Epidermal melanocyte (primary cell): ENCODE measurements at regions not wholly inside any gene's neighbourhood (a gene's known extent, or its start where the extent isn't known, plus 50 kb on each side); places are given as distances from the start of the nearest gene placed in this dataset.
"Not testable (repeated sequence)": the region's sequence is repeated elsewhere in the genome, so short reads cannot be mapped to it uniquely, and the experiment has no call there.

Experiments used
- DNase-seq: peaks from one replicate; pipeline ENCODE4 v3.0.0; 2011; ENCODE audit warnings: low spot score; ENCODE audit not compliant: insufficient read length

DNA sequence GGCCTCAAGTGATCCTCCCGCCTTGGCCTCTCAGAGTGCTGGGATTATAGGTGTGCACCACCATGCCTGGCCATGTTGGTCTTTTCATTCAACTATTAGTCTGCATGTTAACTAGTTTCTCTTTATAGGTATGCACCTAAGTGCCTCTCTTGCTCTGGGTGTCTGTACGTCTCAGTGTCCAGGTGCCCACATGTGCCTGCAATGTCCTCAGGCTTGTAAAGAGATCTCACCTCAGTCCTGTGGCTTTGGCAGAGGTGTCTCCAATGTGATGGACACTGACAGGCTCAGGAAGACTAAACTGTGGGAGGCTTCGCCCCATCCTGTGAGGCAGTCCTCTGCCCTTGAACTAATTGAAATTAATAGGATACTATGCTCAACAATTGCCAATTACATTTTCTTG is 526.3 kb downstream of the PTPRU start:
- DNase-seq: no peak

DNA sequence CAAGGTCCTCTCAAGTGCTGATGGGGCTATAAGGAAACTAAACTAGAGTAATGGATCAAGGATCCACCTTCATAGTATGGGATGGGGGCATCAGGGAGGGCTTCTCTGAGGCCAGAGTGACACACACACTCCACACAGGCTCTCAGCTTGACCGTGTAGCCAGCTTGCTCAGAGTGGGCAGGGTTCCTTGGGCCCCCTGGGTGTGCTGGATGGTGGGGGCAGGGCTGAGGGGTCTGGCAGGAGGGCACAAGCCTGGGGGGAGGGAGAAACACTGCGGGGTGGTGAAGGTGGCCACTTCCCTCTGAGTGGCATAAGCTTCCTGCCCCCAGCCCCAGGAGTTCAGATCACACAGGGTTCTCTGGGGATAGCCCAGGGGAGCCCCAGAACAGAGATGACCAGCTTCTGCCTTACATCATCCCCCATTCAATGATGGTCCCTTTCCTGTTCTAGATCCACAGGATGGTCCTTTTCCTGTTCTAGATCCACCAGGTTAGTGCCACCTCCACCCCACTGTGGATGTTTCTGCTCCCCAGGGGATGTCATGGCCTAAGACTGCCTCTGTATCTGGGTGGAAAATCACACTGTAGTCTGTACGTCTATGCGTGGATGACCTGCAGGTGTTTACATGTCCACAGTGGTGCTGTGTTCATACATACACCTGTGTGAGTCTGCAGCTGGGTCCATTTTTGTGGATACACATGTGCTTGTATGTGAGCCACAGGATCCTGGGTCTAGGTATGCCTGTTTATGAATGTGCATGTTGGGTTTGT is 525.0 kb downstream of the PTPRU start:
- no peak for DNase-seq

DNA sequence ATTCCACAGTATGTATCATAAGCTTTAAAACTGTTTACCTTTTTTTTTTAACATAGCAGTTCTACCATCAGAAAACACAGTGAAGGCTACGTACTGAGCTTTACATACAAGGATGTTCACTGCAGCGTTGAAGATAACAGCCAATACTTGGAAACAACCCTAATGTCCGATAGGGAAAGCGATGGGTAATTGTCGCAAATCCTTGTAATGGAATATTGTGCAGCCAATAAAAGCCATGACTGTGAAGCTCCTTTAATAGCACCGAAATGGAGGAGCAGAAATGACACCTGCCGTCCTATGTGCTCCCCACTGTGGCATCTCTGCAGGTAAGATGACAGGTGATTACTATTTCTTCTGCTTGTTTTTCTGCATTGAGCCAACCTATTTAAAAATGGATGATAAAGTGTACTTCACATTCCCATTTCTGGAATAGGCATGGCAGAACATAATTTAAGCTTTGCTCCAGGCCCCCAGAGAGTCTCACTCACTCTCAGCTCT is 523.8 kb downstream of the PTPRU start:
- DNase-seq: no peak

DNA sequence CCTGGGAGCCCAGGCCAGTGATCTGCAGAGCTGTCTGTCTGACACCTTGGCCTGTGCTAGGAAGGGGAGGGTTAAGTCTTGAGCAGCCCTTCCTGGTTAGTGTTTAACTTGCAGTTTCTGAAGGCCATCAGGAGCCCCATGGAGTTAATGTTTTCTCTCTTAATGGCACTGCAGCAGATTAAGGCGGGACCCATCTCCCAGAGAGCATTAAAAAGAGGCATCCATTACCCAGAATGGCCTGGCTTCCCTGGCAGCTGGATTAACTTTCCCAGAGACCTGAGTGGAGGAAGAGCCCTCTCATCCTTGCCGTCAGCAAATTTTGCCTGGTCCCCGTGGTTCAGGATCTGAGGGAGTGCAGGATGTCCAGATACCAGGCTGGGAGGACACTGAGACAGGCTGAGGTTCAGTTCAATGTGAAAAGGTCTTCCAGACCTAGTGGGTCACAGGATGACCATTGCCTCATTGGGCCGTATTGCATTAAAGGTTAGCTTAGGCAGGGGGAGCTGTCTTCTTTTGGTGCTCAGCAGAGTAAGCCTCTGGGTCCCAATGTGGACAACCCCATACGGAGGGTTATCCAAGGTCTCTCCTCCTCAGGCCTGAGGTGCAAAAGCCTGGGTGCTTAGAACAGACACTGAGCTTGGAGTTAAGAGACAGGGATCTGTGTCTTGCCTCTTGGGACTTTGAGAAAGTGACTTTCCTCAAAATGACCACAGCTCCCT is 522.6 kb downstream of the PTPRU start:
- DNase-seq: no peak

DNA sequence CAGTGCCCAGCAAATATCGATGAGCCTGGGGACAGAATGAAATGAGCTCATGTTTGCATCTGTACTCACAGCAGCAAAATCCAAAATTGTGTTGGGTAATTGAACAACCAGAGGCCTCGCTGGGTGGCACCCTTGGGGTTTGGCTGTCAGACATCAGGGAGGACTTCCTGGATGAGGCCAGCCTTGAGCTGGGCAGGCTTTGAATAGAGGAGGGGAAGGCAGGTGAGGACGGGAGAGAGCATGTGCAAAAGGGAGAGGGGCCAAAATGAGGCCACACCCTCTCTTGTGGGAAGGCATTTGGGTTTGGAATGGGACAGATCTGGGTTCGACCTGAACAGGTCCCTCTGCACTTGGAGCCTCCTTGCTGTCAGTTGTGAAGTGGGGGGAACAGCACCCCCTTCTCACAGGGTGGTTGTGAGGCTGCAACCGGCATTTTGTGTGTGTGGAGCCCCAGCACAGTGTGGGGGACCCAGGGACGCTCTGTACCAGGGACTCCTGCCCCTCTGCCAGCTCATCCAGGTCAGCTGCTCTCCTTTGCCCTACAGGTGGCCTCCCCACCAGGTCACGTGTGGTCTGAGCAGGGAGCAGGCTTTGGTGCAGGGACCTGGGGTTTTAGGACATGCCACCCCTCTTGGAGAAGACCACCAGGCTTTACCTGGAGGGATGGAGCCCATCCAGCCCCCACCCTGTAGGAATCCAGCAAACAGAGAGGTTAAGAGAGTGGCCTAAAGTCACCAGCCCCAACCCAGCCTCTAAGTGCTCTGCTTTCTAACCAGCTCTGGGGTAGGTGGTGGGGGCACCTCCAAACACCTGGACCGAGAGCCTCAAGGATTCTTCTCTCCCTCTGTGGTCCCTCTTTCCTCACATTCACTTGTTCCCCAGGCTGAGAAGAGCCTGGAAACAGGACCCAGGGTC is 521.8 kb downstream of the PTPRU start:
- DNase-seq: no peak

DNA sequence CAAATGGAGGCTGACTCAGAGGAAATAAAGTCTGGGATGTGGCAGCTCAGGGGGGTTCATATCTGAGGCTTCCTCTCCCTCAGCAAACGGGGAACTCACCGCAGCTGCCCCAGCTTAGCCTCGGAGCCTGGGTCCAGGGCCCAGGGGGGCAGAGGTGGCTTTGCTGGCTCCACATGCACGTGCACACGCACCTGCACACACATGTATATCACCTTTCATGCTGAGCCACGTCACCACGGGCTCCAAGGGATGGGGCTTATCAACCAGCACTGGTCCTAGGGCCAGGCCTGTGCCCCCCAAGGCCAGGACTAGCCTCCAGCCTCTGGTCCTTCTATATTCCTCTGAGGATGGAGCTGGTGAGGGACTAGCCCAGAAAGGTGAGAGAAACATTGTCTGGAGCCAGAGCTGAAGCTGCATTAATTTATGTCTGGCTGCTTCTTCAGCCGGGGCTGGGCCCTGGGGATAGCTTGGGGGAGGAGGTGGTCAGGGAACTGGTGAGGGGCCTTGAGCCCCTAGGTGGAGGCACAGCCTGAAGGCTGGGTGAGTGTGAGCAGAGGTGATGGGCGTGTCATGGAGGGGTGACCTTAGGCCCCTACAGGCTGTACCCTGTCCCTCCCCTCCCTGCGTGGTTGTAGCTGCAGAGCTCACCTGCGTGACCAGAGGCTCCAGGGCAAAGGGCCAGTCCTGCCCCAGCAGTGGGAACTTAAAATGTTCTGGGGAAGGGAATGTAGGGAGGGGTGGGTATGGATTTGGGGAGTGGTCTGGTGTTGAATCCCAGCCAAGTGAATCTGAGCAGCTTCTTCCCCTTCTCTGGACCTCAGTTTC is 520.8 kb downstream of the PTPRU start:
- no peak for DNase-seq

DNA sequence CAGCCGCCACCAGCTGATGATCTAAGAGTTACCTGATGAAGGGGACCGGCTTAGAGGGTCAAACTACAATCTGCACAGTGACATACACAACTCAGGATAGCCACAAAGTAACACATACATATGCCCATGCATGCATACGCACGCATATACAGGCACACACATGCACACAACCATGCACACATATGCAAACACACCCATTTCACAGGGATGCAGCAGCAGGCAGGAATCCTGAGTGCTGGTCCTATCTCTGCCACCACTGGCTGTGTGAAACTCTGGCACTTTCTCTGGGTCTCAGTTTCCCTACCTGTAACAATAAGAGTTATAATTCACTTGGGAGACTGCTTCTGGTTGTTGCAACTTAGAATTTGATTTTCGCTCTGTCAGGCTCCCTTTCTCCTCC is 520.2 kb downstream of the PTPRU start:
- no peak for DNase-seq

DNA sequence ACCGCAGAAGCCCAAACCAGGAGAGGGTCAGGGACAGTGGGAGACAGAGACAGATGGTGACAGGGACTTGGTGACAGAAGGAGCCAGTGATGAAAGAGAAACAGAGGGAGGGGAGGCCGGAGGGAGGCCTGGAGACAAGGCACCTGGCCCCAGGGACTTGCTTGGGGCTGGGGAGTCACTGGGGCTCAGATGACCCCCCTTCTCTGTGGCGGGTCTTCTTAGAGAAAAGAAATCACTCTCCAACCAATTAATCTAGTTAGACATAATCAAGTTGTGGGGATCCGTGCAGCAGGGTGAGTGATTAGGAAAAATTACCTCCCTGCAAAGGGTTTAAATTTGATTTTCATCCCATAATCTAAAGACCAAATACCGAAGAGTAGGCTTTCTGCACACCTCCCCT is 519.8 kb downstream of the PTPRU start:
- no peak for DNase-seq

DNA sequence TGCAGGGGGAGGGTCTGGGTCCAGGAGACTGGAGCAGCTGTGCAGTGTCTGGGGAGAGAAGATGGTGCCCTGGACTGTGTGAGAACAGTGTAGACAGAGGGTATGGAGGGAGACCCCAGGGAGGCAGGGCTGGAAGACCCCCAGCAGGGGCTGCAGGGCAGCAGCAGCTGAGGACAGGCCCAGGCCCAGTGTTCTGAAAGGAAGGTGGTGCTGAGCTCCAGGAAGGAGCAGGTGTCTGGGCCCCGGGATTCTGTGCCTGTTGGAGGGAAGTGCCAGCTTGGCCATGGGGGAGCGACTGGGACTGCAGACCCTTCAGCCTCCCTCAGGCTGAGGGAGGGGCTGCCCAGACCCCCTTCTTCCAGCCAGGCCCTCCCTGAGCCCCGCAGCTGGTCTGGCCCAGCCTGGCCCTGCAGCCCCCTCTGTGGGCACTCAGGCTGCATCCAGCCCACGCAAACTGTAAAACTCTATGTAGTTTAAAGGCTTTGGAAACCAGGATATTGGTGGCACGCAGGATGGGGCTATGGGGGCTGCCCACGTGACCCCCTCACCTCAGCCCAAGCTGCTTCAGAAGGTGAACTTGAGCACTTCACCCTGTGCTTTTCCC is 519.2 kb downstream of the PTPRU start:
- not testable (repeated sequence) for DNase-seq

DNA sequence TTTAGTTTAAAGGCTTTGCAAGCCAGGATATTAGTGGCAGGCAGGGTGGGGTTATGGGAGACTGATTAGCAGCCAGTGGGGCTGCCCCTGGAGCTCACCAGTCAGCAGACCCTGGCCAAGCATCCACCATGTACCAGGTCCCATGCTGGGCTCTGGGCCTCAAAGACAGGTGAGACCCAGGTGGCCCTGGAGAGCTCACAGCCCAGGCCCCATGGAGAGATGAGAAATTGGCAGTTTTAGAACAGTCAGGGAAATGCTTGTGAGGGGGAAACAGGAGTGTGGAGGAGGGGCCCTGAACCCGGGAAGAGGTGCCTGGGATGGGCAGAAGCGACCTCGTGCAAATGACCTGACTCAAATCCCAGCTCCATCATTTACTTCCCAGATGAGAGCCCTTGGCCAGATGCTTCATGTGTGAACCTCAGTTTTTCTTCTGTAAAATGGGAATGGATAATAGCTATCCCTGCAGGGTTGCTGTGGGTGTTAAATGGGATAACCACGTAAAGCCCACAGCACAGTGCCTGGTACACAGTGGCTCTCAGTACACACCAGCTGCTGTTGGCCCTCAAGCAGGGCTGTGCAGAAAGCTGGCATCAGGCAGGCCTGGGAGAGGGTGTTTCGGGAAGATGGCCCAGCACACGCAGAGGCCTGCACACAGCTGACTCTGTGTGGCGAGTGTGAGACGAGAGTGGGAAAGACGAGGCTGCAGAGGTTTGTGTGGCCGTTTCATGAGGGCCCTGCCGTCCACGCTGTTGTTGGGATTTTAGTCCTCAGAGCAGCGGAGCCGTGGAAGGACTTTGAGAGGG is 518.5 kb downstream of the PTPRU start:
- DNase-seq: no peak

DNA sequence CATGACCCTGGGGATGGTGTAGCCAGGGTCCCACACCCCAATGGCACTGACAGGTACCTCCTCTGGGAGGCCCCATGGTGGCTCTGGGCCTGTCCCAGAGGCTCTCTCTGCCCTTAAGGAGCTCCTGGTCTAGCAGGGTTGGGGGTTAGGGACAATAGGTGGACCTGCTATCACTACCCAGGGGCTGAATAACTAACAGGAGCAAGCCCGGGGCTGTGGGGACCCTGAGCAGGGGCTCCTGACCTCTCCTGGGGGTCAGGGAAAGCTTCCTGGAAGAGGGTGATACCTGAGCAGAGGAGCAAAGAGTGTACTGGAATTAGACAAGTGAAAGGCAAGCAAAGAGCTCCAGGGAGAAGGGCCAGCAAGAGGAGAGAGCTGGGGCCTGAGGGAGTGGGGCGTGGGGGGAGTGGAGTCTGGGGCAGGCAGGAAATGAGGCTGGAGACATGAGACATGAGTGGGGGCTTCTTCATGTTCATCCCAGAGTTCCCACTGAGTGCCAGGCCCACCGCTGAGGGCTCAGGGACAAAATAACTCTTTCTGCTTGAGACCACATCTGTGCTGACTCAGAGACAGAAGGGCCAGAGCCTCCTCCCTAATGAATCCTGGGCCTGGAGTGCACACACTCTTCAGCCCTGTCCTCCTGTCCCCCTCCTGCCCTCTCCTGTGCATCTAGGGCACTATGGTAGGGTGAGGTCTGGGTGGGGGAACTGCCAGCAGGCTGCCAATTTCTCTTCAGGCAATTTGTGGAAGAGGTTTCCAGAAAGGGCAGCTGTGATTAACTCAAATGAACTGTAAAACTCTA is 517.6 kb downstream of the PTPRU start:
- DNase-seq: no peak

DNA sequence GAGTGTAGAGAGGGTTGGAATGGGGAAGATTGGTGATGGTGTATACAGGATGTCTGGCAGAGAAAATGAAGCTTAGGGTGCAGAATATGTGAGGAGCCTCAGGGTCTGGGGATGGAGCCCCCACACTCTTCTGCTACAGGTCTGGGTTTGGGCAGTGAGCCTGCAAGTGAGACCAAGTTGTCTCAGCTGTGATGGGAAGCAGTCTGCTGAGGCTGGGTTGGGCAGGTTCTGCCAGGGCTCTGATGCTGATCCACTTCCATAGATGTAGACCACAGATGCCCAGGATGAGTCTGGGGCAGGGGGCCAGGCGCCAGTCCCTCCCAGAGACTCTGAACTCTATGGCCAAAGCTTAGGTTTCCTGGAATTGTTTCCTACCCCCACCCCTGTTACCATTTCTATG is 516.9 kb downstream of the PTPRU start:
- no peak for DNase-seq

DNA sequence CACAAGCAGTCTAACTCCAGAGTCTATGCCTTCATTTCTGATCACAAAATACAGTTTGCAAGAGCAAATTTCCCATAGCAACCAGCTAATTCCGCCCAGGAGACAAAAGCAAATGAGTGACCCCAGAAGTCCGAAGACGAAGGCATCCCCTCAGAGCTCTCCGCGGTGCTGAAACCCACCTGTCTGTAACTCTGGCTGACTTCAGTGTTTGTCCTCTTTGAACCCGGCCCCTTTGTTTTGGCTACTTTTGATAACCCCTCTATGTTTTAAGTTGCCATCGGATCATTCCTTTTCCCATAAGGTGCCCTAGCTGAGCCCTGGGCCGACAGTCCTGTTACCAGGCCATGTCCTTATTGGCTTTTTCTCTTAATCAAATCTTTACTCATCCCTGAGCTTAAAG is 515.8 kb downstream of the PTPRU start:
- DNase-seq: no peak

DNA sequence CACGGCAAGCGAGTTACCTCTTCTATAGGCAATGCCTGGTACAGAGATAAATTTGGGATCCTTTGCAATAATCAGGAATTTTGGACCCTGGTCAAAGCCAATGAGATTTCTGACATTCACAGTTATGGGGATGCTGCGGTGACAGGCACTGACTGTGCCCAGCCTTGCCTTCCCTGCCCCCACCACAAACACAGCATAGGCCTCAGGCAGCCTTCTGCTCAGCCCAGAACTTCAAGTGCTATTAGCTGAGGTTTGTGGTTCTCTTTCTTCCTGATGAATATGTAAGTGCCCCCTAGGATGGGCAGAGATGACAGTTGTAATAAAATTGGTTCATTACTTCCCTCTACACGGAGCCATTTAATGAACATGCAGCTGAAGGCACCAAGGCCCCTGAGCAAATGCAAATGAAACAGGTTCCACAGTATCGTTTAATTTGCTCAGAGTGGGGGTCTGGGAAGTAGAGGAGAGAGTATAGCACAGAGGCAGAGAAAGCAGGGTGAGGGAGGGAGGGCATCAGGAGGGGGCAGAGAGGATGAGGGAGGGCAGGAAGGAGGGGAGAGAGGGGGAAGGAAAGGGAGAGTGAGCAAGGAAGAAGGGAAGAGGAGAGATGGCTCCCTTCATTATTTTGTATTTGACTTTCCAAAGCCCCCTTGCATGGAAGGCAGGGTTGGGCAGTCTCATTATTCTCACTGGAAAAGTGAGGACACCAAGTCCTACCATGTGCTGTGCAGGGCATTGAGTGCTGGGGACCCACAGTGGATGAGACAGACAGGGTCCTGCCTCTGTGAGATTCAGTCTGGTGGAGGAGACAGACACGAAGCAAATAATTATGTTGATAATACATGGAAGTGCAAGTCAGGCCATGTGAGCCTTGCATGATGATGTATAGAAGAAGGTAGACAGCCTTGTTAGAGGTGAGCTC is 513.0 kb downstream of the PTPRU start:
- no peak for DNase-seq

DNA sequence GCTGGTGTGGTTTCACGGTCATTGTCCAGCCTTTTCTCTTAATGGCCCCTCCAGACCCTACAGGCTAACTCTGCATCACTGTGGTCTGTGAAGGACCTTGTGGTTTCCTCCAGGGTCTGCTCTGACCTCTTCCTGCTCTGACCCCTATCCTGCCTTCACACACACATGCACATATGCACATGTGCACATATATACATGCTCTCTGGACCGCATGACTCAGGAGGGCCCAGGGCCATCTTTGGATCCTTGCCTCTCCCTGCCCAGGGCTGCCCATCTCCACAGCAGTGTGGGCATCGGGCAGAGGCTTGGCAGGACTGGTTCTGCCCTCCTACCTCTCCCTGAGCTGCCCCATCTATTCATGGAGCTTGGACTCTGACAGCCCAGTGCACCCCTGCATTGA is 510.9 kb downstream of the PTPRU start:
- DNase-seq: no peak

DNA sequence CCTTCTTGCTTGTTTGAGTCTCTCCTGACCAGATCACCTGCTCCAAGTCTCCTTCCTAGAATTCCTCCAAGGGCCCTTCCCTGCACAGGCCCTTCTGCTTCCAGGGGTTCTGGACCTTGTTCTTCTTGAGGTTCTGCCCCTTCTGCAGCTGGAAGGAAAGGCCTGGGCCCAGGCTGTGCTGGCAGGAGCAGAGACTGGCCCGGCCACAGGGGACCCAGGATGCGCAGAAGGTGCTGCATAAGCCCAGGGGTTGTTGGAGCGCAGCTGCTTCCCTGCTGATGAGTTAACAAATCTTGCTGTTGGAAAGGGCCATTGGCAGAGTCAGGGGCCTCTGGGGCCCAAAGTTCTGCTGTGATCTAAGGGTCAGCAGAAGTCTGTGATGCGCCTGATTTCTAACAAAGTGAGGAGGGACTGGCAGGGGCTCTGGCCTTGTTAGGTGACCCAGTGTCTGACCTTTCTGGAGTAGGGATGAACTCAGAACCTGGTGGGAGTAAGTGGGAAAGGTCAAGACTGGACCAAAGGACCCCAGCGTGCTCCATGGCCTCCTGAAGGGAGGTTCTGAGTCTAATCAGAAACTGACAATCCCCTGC is 509.8 kb downstream of the PTPRU start:
- no peak for DNase-seq

DNA sequence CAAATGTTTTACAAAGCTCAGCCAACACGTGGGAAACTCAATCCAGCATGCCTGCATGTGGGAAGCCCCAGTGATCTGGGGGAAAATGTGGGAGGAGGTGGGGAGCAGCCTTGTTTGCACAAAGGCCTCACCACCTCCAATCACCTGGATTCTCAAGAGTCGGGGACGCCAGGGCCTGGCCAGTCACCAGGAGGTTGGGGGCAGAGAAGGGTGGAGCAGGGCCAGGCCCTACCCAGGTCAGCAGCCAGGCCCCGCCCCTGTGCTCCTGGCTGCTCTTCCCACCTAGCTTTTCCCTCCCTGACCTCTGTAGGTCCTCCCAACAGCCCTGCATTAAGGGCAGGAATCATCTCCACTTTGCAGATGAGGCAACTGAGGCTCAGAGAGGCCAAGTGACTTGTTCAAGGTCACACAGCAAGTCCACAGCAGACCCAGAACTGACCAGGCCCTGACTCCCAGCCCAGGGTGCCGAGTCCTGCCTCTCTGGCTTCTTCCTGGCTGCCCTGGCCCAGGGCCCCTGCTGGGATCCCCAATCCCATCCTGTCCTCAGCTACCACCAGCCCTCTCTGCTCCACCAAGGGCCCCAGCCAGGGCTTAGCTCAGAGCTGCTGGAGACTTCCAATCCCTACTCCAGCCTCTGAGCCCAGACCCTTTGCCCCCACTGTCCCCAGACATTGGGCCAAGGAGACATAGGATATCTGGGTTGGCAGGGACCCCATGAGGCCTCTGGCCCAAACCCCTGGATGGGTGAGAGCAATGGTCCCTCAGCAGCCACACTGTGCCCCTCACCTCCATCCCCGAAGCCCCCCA is 508.6 kb downstream of the PTPRU start:
- DNase-seq: no peak
